NCI-H1105 (cell line): ENCODE measurements at regions not wholly inside any gene's neighbourhood (a gene's known extent, or its start where the extent isn't known, plus 50 kb on each side); places are given as distances from the start of the nearest gene placed in this dataset.
"Not testable (repeated sequence)": the region's sequence is repeated elsewhere in the genome, so short reads cannot be mapped to it uniquely, and the experiment has no call there.

Source experiments
- DNase-seq: peaks from one replicate; lab custom pipeline; 2025; lab: John Stamatoyannopoulos, UW

GRCh38 chr4:29708473-29708872, 1011.7 kb upstream of the PCDH7 start:
- DNase-seq: no peak

GRCh38 chr4:29710519-29710918, 1009.6 kb upstream of the PCDH7 start:
- DNase-seq: no peak

- DNase-seq: no peak
Measured at GRCh38 chr4:29711226-29711625, 1008.9 kb upstream of the PCDH7 start.

- no peak for DNase-seq
Measured at GRCh38 chr4:29717287-29718057, 1002.7 kb upstream of the PCDH7 start.

GRCh38 chr4:29718136-29718535, 1002.0 kb upstream of the PCDH7 start:
- DNase-seq: no peak

GRCh38 chr4:29722253-29722652, 997.9 kb upstream of the PCDH7 start:
- DNase-seq: no peak

GRCh38 chr4:29726938-29727337, 993.2 kb upstream of the PCDH7 start:
- DNase-seq: no peak

- no peak for DNase-seq
Measured at GRCh38 chr4:29734343-29735213, 985.6 kb upstream of the PCDH7 start.

- no peak for DNase-seq
Measured at GRCh38 chr4:29756966-29757365, 963.2 kb upstream of the PCDH7 start.

- DNase-seq: no peak
Measured at GRCh38 chr4:29762151-29762550, 958.0 kb upstream of the PCDH7 start.

GRCh38 chr4:29770627-29771026, 949.5 kb upstream of the PCDH7 start:
- no peak for DNase-seq

GRCh38 chr4:29788123-29788522, 932.0 kb upstream of the PCDH7 start:
- not testable (repeated sequence) for DNase-seq

GRCh38 chr4:29805245-29805644, 914.9 kb upstream of the PCDH7 start:
- no peak for DNase-seq

- no peak for DNase-seq
Measured at GRCh38 chr4:29805916-29806480, 914.2 kb upstream of the PCDH7 start.

GRCh38 chr4:29817961-29818360, 902.2 kb upstream of the PCDH7 start:
- DNase-seq: no peak

- no peak for DNase-seq
Measured at GRCh38 chr4:29829067-29829466, 891.1 kb upstream of the PCDH7 start.

GRCh38 chr4:29852537-29852936, 867.6 kb upstream of the PCDH7 start:
- peak; percentile 3 for DNase-seq

- no peak for DNase-seq
Measured at GRCh38 chr4:29853833-29854232, 866.3 kb upstream of the PCDH7 start.

GRCh38 chr4:29861307-29861706, 858.9 kb upstream of the PCDH7 start:
- no peak for DNase-seq

- no peak for DNase-seq
Measured at GRCh38 chr4:29867412-29867811, 852.8 kb upstream of the PCDH7 start.

GRCh38 chr4:29900336-29900735, 819.8 kb upstream of the PCDH7 start:
- DNase-seq: no peak

- no peak for DNase-seq
Measured at GRCh38 chr4:29908276-29908675, 811.9 kb upstream of the PCDH7 start.

- DNase-seq: no peak
Measured at GRCh38 chr4:29927895-29928294, 792.3 kb upstream of the PCDH7 start.
